CD4-positive, CD25-positive, alpha-beta regulatory T cell (primary cell): ENCODE measurements at regions not wholly inside any gene's neighbourhood (a gene's known extent, or its start where the extent isn't known, plus 50 kb on each side); places are given as distances from the start of the nearest gene placed in this dataset.
A peak's percentile ranks its signal among the peaks of the same experiment; 100 is the strongest.
"Not testable (repeated sequence)": the region's sequence is repeated elsewhere in the genome, so short reads cannot be mapped to it uniquely, and the experiment has no call there.

Source experiments
- ATAC-seq, 2 donors: fragments of 150-1000 bp; cut with Tn5 transposase; one replicate each; pipeline ENCODE4 v1.10.0; 2021; ENCODE audit warnings: low read depth in 2 of 2, moderate number of reproducible peaks in 2 of 2, moderate library complexity in 1 of 2
- DNase-seq, 3 donors: peaks; one replicate each; pipeline versions ENCODE4 v3.0.0 to v3.0.0-alpha.2; 2012 to 2022; ENCODE audit warnings: mixed read lengths in 1 of 3
- H3K27ac ChIP-seq: one replicate; pipeline ENCODE4 v1.7.0; 2013; ENCODE audit warnings: mild to moderate bottlenecking, low read length; ENCODE audit not compliant: insufficient read depth, poor library complexity, severe bottlenecking
- H3K27me3 ChIP-seq: one replicate; pipeline ENCODE4 v1.7.0; 2013; ENCODE audit warnings: low read length; ENCODE audit not compliant: control insufficient read depth, insufficient read depth
- H3K36me3 ChIP-seq: one replicate; pipeline ENCODE4 v1.7.0; 2013; ENCODE audit warnings: mild to moderate bottlenecking, low read length, moderate library complexity; ENCODE audit not compliant: control insufficient read depth, insufficient read depth
- H3K4me1 ChIP-seq: 2 replicates; pipeline ENCODE4 v1.7.0; 2013; ENCODE audit warnings: mild to moderate bottlenecking, low read length; ENCODE audit not compliant: insufficient read depth, control insufficient read depth, poor library complexity, severe bottlenecking
- H3K4me3 ChIP-seq: one replicate; pipeline ENCODE4 v1.7.0; 2013; ENCODE audit warnings: low read depth, mild to moderate bottlenecking, low read length, moderate library complexity
- H3K9me3 ChIP-seq, 2 experiments: 1 replicate in 1 of 2; 2 replicates in 1 of 2; pipeline ENCODE4 v1.7.0; 2013; ENCODE audit warnings: low read length in 2 of 2, mild to moderate bottlenecking in 1 of 2, moderate library complexity in 1 of 2; ENCODE audit not compliant: control insufficient read depth in 2 of 2
- H3K27ac Mint-ChIP-seq, 3 donors: one replicate each; pipeline ENCODE4 v1.8.0; 2020 to 2022; ENCODE audit warnings: mild to moderate bottlenecking in 3 of 3, mixed read lengths in 3 of 3, moderate library complexity in 2 of 3
- H3K27me3 Mint-ChIP-seq: one replicate; pipeline ENCODE4 v1.8.0; 2022; ENCODE audit warnings: mild to moderate bottlenecking, mixed read lengths
- H3K36me3 Mint-ChIP-seq: one replicate; pipeline ENCODE4 v1.8.0; 2020; ENCODE audit warnings: mixed read lengths
- H3K4me1 Mint-ChIP-seq, 4 donors: one replicate each; pipeline ENCODE4 v1.8.0; 2020 to 2022; ENCODE audit warnings: mixed read lengths in 4 of 4, mild to moderate bottlenecking in 1 of 4
- H3K4me3 Mint-ChIP-seq, 4 donors: one replicate each; pipeline ENCODE4 v1.8.0; 2020 to 2022; ENCODE audit warnings: mild to moderate bottlenecking in 4 of 4, mixed read lengths in 4 of 4, moderate library complexity in 3 of 4
- H3K9me3 Mint-ChIP-seq, 7 donors: one replicate each; pipeline ENCODE4 v1.8.0; 2020 to 2022; ENCODE audit warnings: mixed read lengths in 7 of 7, mild to moderate bottlenecking in 3 of 7, moderate library complexity in 2 of 7

GRCh38 chr1:233815865-233816264 is 88.6 kb upstream of the SLC35F3 start:
- Mint-ChIP-seq H3K27me3 (peaks cover 18% of the 10 kb centered on the region), H3K27ac (no peak overlapping the region), H3K4me3 (no peak overlapping the region), H3K4me1 (no peaks in the 10 kb centered on the region), H3K9me3 (peaks cover 0 to 4% (median 0%) of the 10 kb centered on the region in 7 donors), H3K36me3 (no peaks in the 10 kb centered on the region)
- ATAC-seq: no peak
- no peak for DNase-seq
- Histone ChIP-seq H3K4me3 (no peak overlapping the region), H3K4me1 (no peaks in the 10 kb centered on the region), H3K36me3 (no peaks in the 10 kb centered on the region), H3K27me3 (no peaks in the 10 kb centered on the region), H3K27ac (no peak overlapping the region), H3K9me3 (no peaks in the 10 kb centered on the region)

DNA sequence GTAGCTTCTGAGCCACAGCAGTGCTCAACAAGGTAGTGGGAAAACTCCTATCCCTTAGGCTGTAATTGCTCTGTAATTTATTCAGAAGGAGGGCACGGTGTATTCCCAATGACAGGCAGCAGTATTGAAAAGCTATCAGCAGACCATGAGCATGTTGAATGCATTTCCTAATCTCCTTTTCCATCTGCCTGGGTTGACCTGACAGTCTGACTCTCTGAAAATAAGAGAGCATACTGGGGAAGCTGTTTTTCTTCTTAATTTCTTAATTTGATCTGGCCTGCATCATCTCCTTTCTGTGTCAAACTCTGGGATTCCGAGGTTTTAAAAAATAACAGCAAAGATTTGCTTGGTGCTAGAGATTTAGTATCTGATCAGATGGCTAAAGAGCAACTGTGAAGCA is 88.1 kb upstream of the SLC35F3 start:
- Histone ChIP-seq H3K4me1 (no peaks in the 10 kb centered on the region), H3K36me3 (no peaks in the 10 kb centered on the region), H3K27me3 (no peaks in the 10 kb centered on the region), H3K27ac (no peak overlapping the region), H3K4me3 (no peak overlapping the region), H3K9me3 (no peaks in the 10 kb centered on the region)
- H3K27ac Mint-ChIP-seq: no peak overlapping the region
- H3K4me1 Mint-ChIP-seq: no peaks in the 10 kb centered on the region
- H3K9me3 Mint-ChIP-seq: peaks cover 0 to 4% (median 0%) of the 10 kb centered on the region in 7 donors
- ATAC-seq: no peak
- H3K36me3 Mint-ChIP-seq: no peaks in the 10 kb centered on the region
- H3K4me3 Mint-ChIP-seq: no peak overlapping the region
- DNase-seq: no peak
- H3K27me3 Mint-ChIP-seq: peaks cover 14% of the 10 kb centered on the region

GRCh38 chr1:233819042-233819441 is 85.4 kb upstream of the SLC35F3 start:
- Histone ChIP-seq H3K4me1 (no peaks in the 10 kb centered on the region), H3K27me3 (no peaks in the 10 kb centered on the region), H3K9me3 (no peaks in the 10 kb centered on the region), H3K4me3 (no peak overlapping the region), H3K36me3 (no peaks in the 10 kb centered on the region), H3K27ac (no peak overlapping the region)
- H3K36me3 Mint-ChIP-seq: no peaks in the 10 kb centered on the region
- H3K27ac Mint-ChIP-seq: no peak overlapping the region
- no peak for DNase-seq
- H3K9me3 Mint-ChIP-seq: peaks cover 0 to 6% (median 1%) of the 10 kb centered on the region in 7 donors
- no peaks in the 10 kb centered on the region for H3K4me1 Mint-ChIP-seq
- H3K4me3 Mint-ChIP-seq: no peak overlapping the region
- no peak for ATAC-seq
- peaks cover 8% of the 10 kb centered on the region for H3K27me3 Mint-ChIP-seq

DNA sequence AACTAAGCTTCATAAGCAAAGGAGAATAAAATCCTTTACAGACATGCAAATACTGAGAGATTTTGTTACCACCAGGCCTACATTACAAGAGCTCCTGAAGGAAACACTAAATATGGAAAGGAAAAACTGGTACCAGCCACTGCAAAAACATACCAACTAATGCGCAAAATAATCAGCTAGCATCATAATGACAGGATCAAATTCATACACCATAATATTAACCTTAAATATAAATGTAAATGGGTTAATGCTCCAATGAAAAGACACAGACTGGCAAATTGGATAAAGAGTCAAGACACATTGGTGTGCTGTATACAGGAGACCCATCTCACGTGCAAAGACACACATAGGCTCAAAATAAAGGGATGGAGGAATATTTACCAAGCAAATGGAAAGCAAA is 80.3 kb upstream of the SLC35F3 start:
- not testable (repeated sequence) for H3K4me1 Mint-ChIP-seq, H3K4me3 ChIP-seq, H3K4me3 Mint-ChIP-seq, H3K4me1 ChIP-seq, H3K9me3 ChIP-seq, H3K36me3 Mint-ChIP-seq, H3K36me3 ChIP-seq, H3K27me3 Mint-ChIP-seq, ATAC-seq, DNase-seq, H3K27ac ChIP-seq, H3K27me3 ChIP-seq, H3K27ac Mint-ChIP-seq
- peaks cover 0 to 14% (median 4%) of the 10 kb centered on the region in 7 donors for H3K9me3 Mint-ChIP-seq

GRCh38 chr1:233827937-233828336 is 76.5 kb upstream of the SLC35F3 start:
- H3K4me3 Mint-ChIP-seq, ATAC-seq, H3K27ac ChIP-seq, H3K4me3 ChIP-seq, DNase-seq, H3K4me1 ChIP-seq, H3K4me1 Mint-ChIP-seq, H3K9me3 ChIP-seq, H3K36me3 ChIP-seq, H3K27me3 ChIP-seq, H3K27me3 Mint-ChIP-seq, H3K36me3 Mint-ChIP-seq, H3K27ac Mint-ChIP-seq: not testable (repeated sequence)
- H3K9me3 Mint-ChIP-seq: peaks cover 0 to 23% (median 7%) of the 10 kb centered on the region in 7 donors

DNA sequence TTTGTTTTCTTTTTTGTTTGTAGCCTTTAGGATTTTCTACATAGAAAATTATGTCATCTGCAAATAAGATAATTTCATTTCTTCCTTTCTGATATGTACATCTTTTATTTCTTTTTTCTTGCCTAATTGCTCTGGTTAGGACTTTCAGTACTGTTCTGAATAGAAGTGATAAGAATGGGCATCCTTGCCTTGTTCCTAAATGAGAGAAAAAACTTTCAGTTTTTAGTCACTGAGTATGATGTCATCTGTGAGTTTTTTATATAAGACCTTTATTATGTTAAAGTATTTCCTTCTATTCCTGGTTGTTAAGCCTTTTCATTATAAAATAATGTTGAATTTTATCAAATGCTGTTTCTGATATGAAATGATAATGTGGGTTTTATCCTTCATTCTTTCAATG is 76.0 kb upstream of the SLC35F3 start:
- Mint-ChIP-seq H3K4me3 (no peak overlapping the region), H3K36me3 (no peaks in the 10 kb centered on the region), H3K27ac (no peak overlapping the region), H3K9me3 (peaks cover 0 to 23% (median 6%) of the 10 kb centered on the region in 7 donors), H3K27me3 (no peaks in the 10 kb centered on the region), H3K4me1 (no peaks in the 10 kb centered on the region)
- no peaks in the 10 kb centered on the region for H3K9me3 ChIP-seq
- no peak overlapping the region for H3K4me3 ChIP-seq
- H3K27ac ChIP-seq: no peak overlapping the region
- no peaks in the 10 kb centered on the region for H3K4me1 ChIP-seq
- no peaks in the 10 kb centered on the region for H3K27me3 ChIP-seq
- ATAC-seq: no peak
- DNase-seq: no peak
- no peaks in the 10 kb centered on the region for H3K36me3 ChIP-seq

DNA sequence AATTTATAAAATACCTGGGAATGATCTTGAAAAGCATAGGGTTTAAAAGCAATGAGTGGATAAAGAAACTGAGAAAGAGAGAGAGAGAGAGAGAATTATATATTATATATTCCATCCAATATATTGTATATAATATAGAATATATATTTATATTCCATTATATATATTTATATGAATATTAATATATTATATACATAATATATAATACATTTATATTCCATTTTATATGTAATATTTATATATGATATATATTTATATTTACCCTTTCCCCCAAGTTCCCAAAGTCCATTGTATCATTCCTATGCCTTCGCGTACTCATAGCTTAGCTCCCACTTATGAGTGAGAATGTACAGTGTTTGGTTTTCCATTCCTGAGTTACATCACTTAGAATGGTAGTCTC is 69.9 kb upstream of the SLC35F3 start:
- H3K4me1 Mint-ChIP-seq: no peaks in the 10 kb centered on the region
- Histone ChIP-seq H3K36me3 (no peaks in the 10 kb centered on the region), H3K27ac (no peak overlapping the region), H3K9me3 (no peaks in the 10 kb centered on the region), H3K4me3 (no peak overlapping the region), H3K4me1 (no peaks in the 10 kb centered on the region), H3K27me3 (no peaks in the 10 kb centered on the region)
- no peak overlapping the region for H3K4me3 Mint-ChIP-seq
- ATAC-seq (no peak), DNase-seq (no peak)
- H3K27me3 Mint-ChIP-seq: no peaks in the 10 kb centered on the region
- no peaks in the 10 kb centered on the region for H3K36me3 Mint-ChIP-seq
- H3K27ac Mint-ChIP-seq: no peak overlapping the region
- peaks cover 0 to 14% (median 3%) of the 10 kb centered on the region in 7 donors for H3K9me3 Mint-ChIP-seq

- H3K9me3 Mint-ChIP-seq: peaks cover 0 to 14% (median 3%) of the 10 kb centered on the region in 7 donors
Measured at GRCh38 chr1:233838207-233838606, 66.3 kb upstream of the SLC35F3 start.

More at GRCh38 chr1:233838207-233838606, 66.3 kb upstream of the SLC35F3 start:
- not testable (repeated sequence) for H3K9me3 ChIP-seq, H3K27ac ChIP-seq, H3K36me3 ChIP-seq, H3K27me3 ChIP-seq, H3K4me3 Mint-ChIP-seq, DNase-seq, H3K4me1 ChIP-seq, H3K4me1 Mint-ChIP-seq, H3K27me3 Mint-ChIP-seq, H3K4me3 ChIP-seq, H3K36me3 Mint-ChIP-seq, ATAC-seq
- peak overlapping the region in 1 of 3 donors; percentile 81 for H3K27ac Mint-ChIP-seq
